ENCODE measurements at regions not wholly inside any gene's neighbourhood (a gene's known extent, or its start where the extent isn't known, plus 50 kb on each side); places are given as distances from the start of the nearest gene placed in this dataset.

GRCh38 chr1:244196571-244197285 is 145.6 kb downstream of the ZBTB18 start:
- DNase-seq (ENCODE audit: low spot score), result no peak

- DNase-seq (ENCODE audit: low spot score), result no peak
Observed at GRCh38 chr1:244197851-244198375, 146.8 kb downstream of the ZBTB18 start.

- DNase-seq (ENCODE audit: low spot score), result no peak
Observed at GRCh38 chr1:244199902-244200301, 148.8 kb downstream of the ZBTB18 start.

- no peak for DNase-seq (ENCODE audit: low spot score)
Observed at GRCh38 chr1:244200596-244200995, 149.5 kb downstream of the ZBTB18 start.

- DNase-seq (ENCODE audit: low spot score), result no peak
Observed at GRCh38 chr1:244201750-244202149, 150.7 kb downstream of the ZBTB18 start.

GRCh38 chr1:244204004-244204403 is 152.9 kb downstream of the ZBTB18 start:
- no peak for DNase-seq (ENCODE audit: low spot score)

GRCh38 chr1:244205171-244205570 is 154.1 kb downstream of the ZBTB18 start:
- DNase-seq (ENCODE audit: low spot score), result no peak

- no peak for DNase-seq (ENCODE audit: low spot score)
Observed at GRCh38 chr1:244205906-244206305, 154.8 kb downstream of the ZBTB18 start.

- no peak for DNase-seq (ENCODE audit: low spot score)
Observed at GRCh38 chr1:244207042-244207934, 156.2 kb downstream of the ZBTB18 start.

- no peak for DNase-seq (ENCODE audit: low spot score)
Observed at GRCh38 chr1:244207935-244208244, 156.8 kb downstream of the ZBTB18 start.

GRCh38 chr1:244209955-244210354 is 158.9 kb downstream of the ZBTB18 start:
- DNase-seq (ENCODE audit: low spot score), result no peak

- no peak for DNase-seq (ENCODE audit: low spot score)
Observed at GRCh38 chr1:244210884-244211558, 159.9 kb downstream of the ZBTB18 start.

- no peak for DNase-seq (ENCODE audit: low spot score)
Observed at GRCh38 chr1:244211559-244211944, 160.5 kb downstream of the ZBTB18 start.

GRCh38 chr1:244212219-244212618 is 161.1 kb downstream of the ZBTB18 start:
- no peak for DNase-seq (ENCODE audit: low spot score)

- no peak for DNase-seq (ENCODE audit: low spot score)
Observed at GRCh38 chr1:244212797-244213475, 161.9 kb downstream of the ZBTB18 start.

GRCh38 chr1:244214009-244214967 is 163.2 kb downstream of the ZBTB18 start:
- no peak for DNase-seq (ENCODE audit: low spot score)

GRCh38 chr1:244216836-244217235 is 165.8 kb downstream of the ZBTB18 start:
- no peak for DNase-seq (ENCODE audit: low spot score)

- DNase-seq (ENCODE audit: low spot score), result no peak
Observed at GRCh38 chr1:244217711-244218110, 166.6 kb downstream of the ZBTB18 start.

GRCh38 chr1:244218220-244218619 is 167.1 kb downstream of the ZBTB18 start:
- DNase-seq (ENCODE audit: low spot score), result no peak

GRCh38 chr1:244219149-244219548 is 168.1 kb downstream of the ZBTB18 start:
- no peak for DNase-seq (ENCODE audit: low spot score)

- no peak for DNase-seq (ENCODE audit: low spot score)
Observed at GRCh38 chr1:244219802-244220201, 168.7 kb downstream of the ZBTB18 start.
